Stimulated activated CD4-positive, alpha-beta T cell treated with anti-CD3 and anti-CD28 coated beads, Interleukin-2, amount 100 ng/mL, for 24 hours (primary cell): ENCODE measurements at regions not wholly inside any gene's neighbourhood (a gene's known extent, or its start where the extent isn't known, plus 50 kb on each side); places are given as distances from the start of the nearest gene placed in this dataset.

Source experiments
- DNase-seq, 2 donors: peaks; one replicate each; pipeline ENCODE4 v3.0.0-alpha.2; 2020

DNA sequence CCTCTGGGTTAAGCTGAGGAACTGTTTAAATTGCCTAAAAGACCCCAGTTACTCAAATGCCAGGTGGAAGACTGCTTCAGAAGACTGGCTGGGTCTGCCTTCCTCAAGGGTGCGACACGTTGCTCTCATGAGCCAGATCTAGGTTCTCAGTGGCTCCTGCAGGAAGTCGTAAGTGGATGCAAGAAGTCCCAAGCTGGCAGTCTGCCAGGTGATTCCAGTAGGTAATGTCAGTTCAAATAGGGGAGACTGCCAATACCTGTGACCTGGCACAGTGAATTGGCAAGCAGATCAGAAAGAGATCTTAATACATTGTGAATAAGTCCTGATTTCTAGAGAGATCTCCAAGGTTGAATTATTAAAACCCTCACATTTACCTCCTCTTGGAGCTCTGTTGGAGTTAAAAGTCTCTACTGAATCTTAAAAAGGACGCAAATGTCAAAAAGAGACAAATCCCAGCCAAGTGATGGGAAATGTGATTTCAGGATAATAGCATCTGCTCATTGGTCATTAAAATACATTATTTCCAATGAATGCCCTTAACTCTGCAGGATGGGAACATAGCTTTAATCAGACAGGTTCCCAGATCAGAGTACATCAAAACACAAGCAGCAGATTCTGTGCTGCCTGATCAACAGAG, 98.8 kb upstream of the FRMD6 start:
- DNase-seq = no peak

DNA sequence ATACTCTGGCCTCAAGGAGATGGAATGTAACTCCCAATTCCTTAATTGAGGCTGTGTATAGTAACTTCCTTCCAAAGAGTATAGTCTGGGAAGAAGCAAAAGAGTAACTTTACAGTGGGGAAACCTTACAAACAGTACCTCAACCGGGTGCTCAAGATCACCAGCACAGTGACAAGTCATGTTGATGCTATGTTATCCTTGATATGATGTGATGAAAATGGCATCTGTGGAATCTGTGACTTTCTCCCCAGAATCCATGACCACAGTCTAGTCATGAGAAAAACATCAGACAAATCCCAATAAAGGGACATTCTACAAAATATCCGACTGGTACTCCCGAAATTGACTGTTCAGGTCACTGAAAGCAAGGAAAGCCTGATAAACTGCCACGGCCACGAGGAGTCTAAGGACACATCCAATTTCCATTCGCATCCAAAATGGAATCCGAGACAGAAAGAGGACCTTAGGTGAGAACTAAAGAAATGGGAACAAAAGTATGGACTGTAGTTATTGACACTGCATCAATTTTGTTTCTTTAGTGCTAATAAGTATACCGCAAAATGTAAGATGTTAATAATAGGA, 97.3 kb upstream of the FRMD6 start:
- DNase-seq = no peak

DNA sequence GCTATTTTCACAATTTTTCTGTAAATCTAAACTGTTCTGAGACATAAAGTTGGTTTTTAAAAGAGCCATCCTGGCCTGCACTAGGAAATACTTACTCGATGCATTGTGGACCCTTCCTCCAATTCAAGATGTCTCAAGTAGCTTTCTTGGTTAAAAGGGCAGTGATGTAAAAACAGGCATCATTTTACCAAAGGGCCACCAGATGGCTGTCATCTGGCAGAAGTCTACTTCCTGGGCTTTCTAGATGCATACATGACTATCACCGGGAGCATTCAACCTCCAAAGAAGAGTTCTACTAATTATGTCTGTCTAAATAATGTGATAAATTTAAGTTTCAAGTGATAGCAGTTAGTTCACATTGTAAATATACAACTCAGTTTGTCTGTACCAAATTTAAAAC, 96.8 kb upstream of the FRMD6 start:
- no peak for DNase-seq

DNA sequence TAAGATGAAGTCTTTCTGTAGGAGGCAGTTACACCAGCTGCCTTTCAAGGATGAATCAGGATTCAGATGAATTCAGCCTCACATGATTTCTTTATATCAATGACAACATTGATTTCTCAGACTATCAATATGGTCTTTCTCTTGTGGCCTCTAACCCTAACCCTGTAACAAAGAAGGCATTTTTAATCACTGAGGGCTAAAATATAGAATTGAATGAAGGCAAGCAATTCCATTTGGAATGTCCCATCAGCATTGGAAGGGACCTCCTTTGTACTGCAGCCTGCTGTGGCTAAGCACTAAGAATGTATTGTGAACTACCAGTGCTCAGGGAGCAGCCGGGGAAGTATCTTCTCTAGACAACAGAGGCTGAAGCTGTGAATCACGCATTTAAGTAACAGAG, 90.6 kb upstream of the FRMD6 start:
- DNase-seq = no peak

DNA sequence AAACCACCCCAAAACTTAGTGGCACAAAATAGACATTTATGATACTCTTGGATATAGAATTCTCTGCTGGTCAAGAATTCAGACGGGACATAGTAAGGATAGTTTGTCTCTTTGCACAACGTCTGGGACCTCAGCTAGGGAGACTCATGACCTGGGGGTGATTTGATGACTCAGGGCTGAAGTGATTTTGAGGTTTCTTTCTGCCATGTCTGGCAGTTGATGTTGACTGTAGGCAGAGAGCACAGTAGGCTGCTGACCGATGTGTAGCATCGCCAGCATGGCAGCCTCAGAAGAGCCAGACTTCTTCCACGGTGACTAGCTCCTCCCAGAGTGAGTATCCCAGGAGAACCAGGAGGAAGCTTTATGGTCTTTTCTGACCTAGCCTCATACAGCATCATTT, 88.9 kb upstream of the FRMD6 start:
- no peak for DNase-seq

DNA sequence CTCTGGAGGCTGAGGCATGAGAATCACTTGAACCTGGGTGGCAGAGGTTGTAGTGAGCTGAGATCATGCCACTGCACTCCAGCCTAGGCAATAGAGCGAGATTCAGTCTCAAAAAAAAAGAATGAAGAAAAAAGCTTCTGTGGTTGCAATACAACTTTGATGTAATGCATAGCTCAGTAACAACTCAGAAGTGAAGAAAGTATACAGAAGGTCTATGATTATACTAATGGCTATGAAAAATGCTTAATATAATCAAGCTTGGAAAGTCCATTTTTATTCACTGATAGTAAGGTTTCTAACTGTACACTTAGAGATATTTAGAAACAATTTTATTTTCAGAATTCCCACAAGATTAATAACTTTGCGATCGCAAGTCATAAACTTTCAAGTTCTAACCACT, 88.2 kb upstream of the FRMD6 start:
- DNase-seq = no peak

DNA sequence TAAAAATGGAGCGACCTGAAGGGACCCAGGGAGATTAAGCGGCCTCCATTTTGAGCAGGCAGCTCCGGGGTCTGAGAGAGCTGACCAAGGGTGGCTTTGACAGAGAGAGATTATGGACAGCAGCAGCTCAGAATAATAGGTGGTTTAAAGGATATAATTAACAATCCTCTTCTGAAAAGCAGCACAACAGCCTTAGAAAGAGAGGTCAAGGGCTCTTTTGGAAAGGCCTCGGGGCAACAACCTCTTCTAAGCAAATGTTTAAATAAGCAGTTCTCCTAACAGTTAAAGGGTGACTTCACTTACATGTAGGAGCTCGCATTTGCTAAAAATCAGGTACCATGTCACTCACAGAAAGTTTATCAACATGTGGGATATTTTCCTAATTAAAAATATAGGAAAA, 87.2 kb upstream of the FRMD6 start:
- DNase-seq = no peak

DNA sequence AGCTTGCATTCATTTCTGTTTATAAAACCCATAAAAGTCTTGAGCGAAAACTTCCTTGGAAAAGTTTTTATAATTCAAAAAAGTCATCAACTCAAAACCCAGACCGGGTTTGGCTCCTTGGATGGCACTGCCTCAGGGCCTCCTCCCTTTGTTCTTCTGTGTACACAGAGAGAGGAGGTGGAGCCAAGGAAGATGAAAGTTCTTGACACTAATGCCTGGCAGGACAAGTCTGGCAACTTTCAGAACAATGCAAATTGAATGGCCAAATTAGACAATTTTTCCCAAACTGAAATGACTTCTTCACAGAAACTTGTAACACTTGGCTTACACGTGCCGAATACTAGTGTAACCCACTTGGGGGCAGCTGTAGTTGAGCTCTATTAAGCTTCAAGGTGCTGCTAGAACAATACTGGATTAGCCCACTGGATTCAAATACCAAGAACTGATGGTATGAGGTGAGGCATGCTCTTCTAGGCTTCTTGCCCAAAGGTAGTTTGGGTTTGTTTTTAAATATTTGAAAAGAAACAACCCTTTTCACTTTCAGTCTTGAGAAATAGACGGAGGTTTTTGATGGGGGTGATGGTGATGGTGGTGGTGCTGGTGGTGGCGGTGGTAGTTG, 86.6 kb upstream of the FRMD6 start:
- no peak for DNase-seq

DNA sequence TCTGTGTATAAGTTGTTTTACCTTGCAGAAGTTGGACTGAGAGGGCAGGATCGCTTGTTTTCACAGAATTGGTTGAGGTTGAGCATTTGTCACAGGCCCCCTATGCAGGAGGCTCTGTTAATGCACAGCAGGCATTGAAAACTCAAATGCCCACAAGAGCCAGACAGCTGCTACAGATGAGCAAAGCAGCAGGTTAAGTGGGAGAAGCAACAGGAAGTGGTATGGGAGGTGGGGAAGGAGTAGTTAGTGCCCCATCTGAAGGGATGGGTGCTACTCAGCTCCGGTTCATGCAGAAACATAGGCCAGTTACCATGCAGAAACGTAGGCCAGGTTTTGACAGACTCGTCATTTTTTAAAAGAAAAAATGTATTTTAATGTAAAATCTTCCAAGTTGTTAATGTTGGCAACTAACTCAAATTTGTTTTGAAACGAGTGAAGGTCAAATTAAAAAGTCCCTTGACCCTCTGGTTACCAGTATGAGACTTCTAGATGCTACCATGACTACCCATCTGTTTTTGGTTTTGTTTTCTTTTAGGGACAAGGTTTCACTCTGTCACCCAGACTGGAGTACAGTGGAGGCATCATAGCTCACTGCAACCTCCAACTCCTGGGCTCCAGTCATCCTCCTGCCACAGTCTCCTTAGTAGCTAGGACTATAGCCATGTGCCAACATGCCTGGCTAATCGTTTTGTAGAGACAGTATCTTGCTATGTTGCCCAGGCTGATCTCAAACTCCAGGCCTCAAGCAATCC, 84.7 kb upstream of the FRMD6 start:
- DNase-seq = no peak

DNA sequence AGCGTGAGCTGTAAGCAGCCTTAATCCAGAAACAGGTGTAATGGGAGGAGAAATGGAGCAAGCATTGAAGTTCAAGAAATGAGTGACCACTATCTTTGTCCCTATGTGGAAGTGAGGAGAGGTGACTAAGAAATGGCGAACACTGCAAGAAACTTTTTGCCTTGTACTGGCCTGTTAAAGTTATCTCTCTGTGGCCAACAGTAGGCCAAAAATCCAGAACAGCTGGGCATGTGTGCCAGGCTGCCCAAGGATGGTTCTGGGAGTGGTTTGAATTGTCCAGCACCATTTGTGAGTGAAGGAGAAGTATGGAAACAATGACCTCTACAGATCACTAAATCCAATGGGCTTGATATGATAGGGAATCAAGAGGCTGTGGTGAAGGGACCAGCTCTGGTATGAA, 83.3 kb upstream of the FRMD6 start:
- no peak for DNase-seq

DNA sequence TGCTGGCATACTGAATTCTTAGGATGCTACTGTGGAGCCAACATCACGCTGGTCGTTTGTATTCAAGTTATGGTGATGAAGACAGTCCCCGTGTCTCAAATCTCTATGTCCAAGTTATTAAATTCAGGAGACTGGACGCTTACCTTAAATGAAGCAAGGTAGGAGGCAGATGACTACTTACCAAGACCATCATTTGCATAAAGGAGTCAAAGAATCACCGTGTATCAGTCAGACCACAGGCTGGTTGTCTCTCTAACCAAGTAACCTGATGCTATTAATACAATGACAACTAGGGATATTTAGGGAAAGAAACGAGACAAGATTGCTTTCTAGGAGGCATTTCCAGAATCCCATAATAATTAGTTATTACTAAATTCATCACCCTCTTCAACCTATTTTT, 78.1 kb upstream of the FRMD6 start:
- no peak for DNase-seq

DNA sequence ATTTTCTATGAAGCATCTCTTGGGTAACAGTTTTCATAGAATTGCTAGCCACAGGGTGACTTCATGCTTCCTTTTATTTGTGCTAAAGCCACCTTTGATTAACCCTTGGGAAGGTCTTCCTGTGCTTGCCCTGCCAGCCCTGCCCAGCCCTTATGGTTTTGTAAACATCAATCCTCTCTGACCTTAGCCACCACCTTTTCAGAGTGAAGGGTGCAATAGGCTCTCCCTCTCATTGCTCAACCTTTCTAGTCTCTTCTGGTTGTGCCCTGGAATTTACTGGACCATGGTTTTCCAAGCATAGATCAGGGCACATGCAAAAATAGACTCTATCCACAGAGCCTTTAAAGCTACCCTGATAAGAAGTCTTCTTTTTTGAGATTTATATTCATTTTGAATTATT, 77.7 kb upstream of the FRMD6 start:
- DNase-seq = no peak

DNA sequence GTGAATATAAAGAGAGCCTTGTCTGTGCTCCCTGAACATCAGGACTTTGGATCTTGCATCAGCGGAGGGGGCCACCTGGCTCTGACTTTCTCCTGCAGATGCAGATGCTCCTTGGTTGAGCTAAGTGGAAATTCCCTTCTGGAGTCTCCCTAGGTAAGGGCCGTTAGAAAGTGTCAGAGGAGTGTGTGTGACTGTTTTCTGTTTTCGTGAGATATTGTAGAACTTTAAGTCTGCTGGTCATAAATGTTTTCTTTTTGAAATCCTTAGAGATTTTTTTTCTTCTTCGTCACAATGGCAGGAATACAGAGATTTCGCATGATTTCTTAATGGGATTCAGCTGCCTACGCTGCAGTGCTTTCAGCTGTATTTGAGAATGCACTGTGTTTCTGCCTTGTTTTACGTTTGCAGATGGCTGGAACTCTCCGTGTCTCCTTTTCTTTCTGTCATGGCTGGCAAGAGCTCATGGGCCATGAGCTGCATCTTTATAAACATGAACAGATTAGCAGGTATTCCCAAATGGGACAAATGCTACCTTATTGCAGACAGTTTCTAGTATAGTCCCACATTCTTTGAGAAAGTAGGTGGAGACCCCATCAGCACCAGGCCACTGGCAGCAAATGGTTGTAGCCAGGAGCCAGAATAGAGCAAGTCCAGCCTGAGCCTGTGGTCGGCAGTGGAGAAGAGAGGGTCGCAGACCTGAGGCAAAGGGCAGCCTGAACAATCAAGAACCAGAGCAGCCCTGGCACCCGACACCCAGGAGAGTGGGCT, 76.2 kb upstream of the FRMD6 start:
- no peak for DNase-seq

DNA sequence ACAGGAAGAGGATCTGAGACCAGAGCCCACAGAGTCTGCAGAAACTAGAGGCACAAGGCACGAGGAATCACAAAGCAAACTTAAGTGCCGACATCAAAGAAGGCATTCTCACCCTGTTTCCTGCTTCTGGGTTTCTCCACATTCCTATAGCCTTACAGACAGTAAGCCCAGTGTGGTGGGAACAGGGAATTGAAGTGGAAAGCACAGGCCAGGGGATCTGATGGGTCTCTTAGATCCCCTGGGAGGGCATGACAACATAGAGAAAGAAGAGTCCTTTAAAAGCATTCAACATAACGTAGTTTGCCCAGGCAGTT, 75.6 kb upstream of the FRMD6 start:
- DNase-seq = no peak

DNA sequence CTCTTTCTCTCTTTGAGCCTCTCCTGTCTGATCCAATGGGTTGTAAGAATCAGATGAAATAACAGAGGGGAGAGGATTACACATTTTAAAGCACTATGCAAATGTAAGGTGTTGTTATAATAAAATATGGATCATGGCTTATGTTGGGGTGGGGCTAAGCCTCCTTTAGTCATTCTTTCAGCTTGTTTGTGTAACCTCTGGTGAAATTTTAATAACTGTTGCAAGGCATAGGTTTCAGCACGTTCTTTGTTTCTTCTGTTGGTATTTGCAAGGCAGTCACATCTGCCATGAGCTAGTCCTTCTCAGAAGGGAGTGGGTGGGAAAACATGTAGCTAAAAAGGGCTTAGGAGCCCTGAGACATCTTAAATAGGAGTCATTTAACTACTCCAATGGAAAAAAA, 74.8 kb upstream of the FRMD6 start:
- DNase-seq = no peak

DNA sequence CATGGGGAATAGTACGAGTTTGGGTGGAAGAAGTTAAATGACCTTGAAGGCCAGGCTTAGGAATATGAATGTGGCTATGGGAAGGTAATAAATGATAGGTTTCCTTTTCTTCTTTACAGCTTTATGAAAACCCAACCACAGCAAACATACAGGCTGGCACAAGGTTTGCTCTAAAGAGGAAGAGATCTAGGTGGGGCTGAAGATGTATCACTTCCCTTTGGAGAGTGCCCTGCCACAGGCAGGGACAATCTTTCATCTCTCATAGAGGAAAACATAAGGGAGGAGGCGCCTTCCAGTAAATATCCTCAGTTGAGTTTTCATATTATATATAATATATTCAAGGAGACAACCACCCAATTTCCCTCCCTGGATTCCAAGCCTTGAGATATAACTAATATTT, 72.9 kb upstream of the FRMD6 start:
- no peak for DNase-seq

DNA sequence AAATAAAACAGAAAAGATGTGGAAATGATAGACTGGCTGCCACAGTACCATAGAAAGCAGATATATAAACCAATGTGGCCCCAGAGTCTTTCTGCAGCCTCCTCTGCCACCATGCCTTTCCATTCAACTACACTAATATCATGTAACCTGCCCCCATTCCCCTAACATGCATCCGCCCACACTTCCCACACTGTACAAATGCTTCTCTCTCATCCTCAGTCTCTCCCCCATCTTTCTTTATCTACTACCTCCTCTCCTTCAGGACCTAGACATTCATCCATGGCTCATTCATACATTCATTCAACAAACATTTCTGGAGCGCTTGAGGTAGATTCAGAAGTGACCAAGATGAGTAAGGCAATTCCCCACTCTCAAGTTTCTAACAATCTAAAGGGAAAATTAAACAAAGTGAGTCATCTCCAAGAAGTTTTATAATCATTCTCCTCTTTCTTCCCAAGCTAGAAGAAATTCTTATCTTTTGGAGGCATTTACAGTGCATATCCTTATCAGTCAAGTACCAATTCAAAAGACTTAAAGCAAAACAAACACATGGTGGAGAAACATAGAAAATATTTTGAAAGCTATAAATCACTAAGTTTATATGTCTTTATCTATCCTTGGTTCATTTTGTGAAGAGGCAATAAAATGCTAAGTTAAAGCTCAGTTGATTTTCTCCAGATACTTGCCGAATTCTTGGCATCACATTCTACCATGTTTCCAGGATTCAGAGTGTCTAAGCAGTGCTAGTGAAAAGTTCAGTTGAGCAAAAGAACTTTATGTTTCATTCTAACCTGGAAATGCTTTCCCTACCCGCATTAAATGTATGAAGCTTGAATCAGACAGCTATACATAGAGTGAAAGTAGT, 70.5 kb upstream of the FRMD6 start:
- DNase-seq = no peak

DNA sequence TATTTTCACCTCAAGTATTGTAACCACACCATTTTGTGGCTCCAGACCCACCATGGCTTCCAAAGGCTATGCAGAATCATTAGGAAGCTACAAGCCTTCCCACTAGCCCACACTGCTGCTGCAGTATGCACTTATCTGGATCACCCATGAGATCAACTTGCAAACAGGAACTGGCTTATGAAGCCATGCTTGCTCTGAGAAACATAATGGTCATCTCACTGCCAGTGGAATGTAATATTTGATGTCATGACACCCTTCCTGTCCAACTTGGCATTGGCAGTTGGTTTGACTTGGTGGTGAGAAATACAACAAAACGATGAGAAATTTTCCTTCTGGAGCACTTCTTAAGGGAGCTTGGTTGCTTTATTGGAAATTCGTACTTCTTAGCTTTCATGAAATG, 69.3 kb upstream of the FRMD6 start:
- DNase-seq = no peak

DNA sequence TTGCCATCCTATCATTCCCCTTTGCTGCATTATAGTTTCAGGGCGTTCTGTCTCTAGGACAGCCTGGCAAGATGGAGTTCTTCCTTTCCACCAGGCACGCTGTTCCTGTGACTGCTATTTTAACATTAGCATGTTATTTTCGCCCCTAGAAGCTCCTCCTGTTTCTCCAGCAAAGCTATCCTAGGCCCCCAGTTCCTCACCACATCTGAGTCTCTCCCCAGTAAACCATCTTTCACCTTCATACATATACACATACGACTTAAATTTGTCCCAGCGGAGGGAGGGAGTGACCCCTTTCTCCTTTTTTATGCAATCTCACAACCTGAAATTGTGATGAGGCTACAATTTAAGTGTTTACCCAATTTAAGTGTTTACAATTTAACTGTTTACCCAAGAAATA, 66.7 kb upstream of the FRMD6 start:
- DNase-seq = no peak

DNA sequence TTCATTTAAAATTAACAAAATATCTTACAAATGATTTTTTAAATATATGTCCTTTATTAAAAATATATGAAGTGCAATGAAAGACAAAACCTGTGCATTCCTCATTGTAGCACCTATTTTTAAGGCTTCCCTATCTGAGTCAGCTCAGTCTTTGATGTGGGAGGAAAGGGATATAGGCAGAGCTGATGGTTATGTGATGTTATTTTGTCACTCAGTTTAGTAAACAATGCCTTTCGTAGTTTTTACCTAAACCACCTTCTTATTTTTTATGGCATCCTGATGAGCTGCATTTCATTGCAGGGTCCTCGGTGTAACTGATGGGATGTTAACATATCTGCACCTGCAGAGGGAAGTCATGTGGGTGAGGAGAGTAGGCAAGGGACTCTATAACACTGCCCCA, 58.9 kb upstream of the FRMD6 start:
- DNase-seq = no peak

DNA sequence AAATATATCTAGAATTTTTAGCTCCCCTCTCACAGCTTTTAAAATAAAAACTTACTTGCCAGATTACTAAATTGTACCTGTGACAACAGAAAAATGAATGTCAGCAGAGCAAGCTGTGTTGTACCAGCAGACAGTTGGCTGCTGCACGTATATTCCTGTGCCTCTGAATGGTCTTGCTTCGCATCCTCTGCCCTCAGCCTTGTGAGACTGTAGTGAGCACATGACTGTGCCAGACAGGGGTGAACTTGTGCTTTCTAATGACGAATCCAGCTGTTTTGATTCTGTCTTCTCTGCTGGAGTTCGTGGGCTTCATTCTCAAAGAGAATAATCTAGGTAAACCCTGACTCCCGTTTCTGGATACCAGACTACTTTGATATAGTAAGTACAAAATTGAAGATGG, 58.3 kb upstream of the FRMD6 start:
- no peak for DNase-seq

DNA sequence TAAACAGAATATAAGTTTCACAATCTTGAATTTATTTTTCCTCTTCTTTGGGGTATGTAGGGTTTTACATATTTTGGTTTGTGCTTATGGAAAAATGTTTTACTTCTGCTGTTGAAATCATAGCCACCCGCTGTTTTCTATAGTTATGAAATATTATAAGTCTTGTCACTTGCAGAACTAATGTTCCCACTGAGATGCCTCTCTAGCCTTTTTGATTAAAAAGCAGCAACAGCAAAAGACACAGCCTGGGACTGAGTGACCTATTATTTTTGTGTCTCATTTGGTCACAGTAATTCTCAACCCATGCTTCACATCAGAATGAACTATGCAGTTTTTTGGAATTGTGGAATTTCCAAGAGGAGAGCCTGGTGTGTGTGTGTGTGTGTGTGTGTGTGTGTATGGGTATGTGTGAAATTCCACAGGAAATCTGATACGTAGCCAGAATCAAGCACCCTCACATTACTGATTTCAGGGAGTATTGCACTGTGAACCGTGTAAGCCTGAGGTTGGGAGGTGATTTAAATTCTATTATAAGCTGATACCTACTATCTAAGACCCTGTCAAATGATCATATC, 55.7 kb upstream of the FRMD6 start:
- no peak for DNase-seq
